ENCODE measurements at regions not wholly inside any gene's neighbourhood (a gene's known extent, or its start where the extent isn't known, plus 50 kb on each side); places are given as distances from the start of the nearest gene placed in this dataset.
"Not testable (repeated sequence)": the region's sequence is repeated elsewhere in the genome, so short reads cannot be mapped to it uniquely, and the experiment has no call there.

- Histone ChIP-seq H3K4me1 (ENCODE audit: low read depth) (no peaks in the 10 kb centered on the region), H3K4me3 (no peak overlapping the region), H3K9me3 (ENCODE audit: low read depth) (no peaks in the 10 kb centered on the region), H3K27ac (no peak overlapping the region), H3K27me3 (no peaks in the 10 kb centered on the region), H3K36me3 (no peaks in the 10 kb centered on the region)
- TF ChIP-seq CTCF (IDR thresholded peaks at IDR 0.05; ENCODE audit: low read depth, low read length) = no peak
- no peak for DNase-seq (ENCODE audit: low read depth in 1 of 2, low spot score in 1 of 2)
These were observed 86.7 kb upstream of the PAM start for GRCh38 chr5:102668220-102668932.

GRCh38 chr5:102670224-102670836 lies 84.8 kb upstream of the PAM start:
- Histone ChIP-seq H3K4me3 (peak overlapping the region; percentile 14), H3K4me1 (ENCODE audit: low read depth) (no peaks in the 10 kb centered on the region), H3K27ac (no peak overlapping the region), H3K36me3 (no peaks in the 10 kb centered on the region), H3K9me3 (ENCODE audit: low read depth) (no peaks in the 10 kb centered on the region), H3K27me3 (no peaks in the 10 kb centered on the region)
- TF ChIP-seq CTCF (IDR thresholded peaks at IDR 0.05; ENCODE audit: low read depth, low read length) = peak; percentile 53
- DNase-seq (ENCODE audit: low read depth in 1 of 2, low spot score in 1 of 2) = peak; percentile 25 to 29

- DNase-seq (ENCODE audit: low read depth in 1 of 2, low spot score in 1 of 2); H3K27ac ChIP-seq; H3K9me3 ChIP-seq (ENCODE audit: low read depth); H3K36me3 ChIP-seq; H3K27me3 ChIP-seq; H3K4me1 ChIP-seq (ENCODE audit: low read depth): not testable (repeated sequence)
- peak overlapping the region; percentile 14 for H3K4me3 ChIP-seq
These were observed 83.9 kb upstream of the PAM start for GRCh38 chr5:102671033-102671734.

DNA sequence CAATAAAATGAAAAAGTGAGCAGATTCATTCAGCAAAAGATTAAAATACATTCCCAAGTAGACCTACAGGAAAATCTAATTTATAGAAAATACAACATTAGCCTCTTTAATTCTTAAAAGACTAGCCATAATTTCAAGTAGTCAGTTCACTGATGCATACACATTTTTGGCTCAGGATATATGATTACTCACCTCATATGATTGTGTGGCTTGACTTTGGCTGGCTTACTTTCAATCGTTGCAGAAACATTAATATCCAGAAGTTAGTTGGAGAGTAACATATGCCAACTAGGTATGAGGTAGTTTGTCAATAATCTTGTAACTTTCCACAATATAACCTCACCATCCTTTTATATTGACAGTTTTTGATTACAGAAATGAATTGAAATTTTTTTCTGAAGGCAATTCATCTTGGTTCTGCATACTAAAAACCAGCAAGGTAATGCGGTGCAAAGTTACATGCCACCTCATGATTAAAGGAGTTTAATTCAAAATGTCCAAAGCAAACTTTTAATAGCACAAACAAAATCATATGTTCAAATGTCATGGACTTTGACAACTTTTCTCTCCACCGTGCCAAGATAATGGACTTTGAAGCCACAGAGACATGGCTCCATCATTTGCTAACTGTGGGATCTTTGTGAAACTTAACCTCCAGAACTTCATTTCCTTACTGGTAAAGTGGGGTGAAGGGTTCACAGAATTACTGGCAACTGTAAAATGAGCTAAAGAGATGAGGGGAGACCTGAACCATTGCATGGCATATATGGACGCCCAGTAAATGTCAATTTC lies 76.6 kb upstream of the PAM start:
- H3K27ac ChIP-seq = no peak overlapping the region
- no peaks in the 10 kb centered on the region for H3K9me3 ChIP-seq (ENCODE audit: low read depth)
- no peak for TF ChIP-seq CTCF (IDR thresholded peaks at IDR 0.05; ENCODE audit: low read depth, low read length)
- no peaks in the 10 kb centered on the region for H3K27me3 ChIP-seq
- DNase-seq (ENCODE audit: low read depth in 1 of 2, low spot score in 1 of 2) = peak in 1 of 2 donors; percentile 19
- H3K4me1 ChIP-seq (ENCODE audit: low read depth) = no peaks in the 10 kb centered on the region
- no peaks in the 10 kb centered on the region for H3K36me3 ChIP-seq
- no peak overlapping the region for H3K4me3 ChIP-seq

GRCh38 chr5:102681403-102681983 lies 73.6 kb upstream of the PAM start:
- DNase-seq (ENCODE audit: low read depth in 1 of 2, low spot score in 1 of 2) = peak; percentile 76 to 79
- peak; percentile 88 for TF ChIP-seq CTCF (IDR thresholded peaks at IDR 0.05; ENCODE audit: low read depth, low read length)
- H3K27me3 ChIP-seq = no peaks in the 10 kb centered on the region

More at GRCh38 chr5:102681403-102681983, 73.6 kb upstream of the PAM start:
- no peak overlapping the region for H3K4me3 ChIP-seq
- no peaks in the 10 kb centered on the region for H3K4me1 ChIP-seq (ENCODE audit: low read depth)
- H3K36me3 ChIP-seq = no peaks in the 10 kb centered on the region
- H3K27ac ChIP-seq = no peak overlapping the region
- no peaks in the 10 kb centered on the region for H3K9me3 ChIP-seq (ENCODE audit: low read depth)

All from cardiac muscle cell (in vitro differentiated cells and primary cell).